Mesenchymal stem cell (in vitro differentiated cells and primary cell): ENCODE measurements at regions not wholly inside any gene's neighbourhood (a gene's known extent, or its start where the extent isn't known, plus 50 kb on each side); places are given as distances from the start of the nearest gene placed in this dataset.

ENCODE experiments used
- DNase-seq: peaks from one replicate; pipeline ENCODE4 v3.0.0-alpha.2; 2013
- H2AFZ ChIP-seq: one replicate; pipeline ENCODE4 v1.6.1; 2013; ENCODE audit warnings: low read depth, mild to moderate bottlenecking, control low read depth, inconsistent platforms, low read length, moderate library complexity
- H2AK5ac ChIP-seq: 2 replicates; pipeline ENCODE4 v1.6.1; 2013; ENCODE audit warnings: low read length, moderate library complexity, mild to moderate bottlenecking, inconsistent platforms; ENCODE audit not compliant: severe bottlenecking
- H2BK120ac ChIP-seq: one replicate; pipeline ENCODE4 v1.6.1; 2013; ENCODE audit warnings: low read depth, mild to moderate bottlenecking, inconsistent platforms, low read length, moderate library complexity
- H2BK12ac ChIP-seq, 2 experiments: one replicate each; pipeline ENCODE4 v1.6.1; 2013; ENCODE audit warnings: inconsistent platforms in 2 of 2, low read length in 2 of 2, mild to moderate bottlenecking in 2 of 2, moderate library complexity in 2 of 2, control low read depth in 1 of 2
- H2BK15ac ChIP-seq: one replicate; pipeline ENCODE4 v1.6.1; 2013; ENCODE audit warnings: mild to moderate bottlenecking, low read depth, inconsistent platforms; ENCODE audit not compliant: poor library complexity, severe bottlenecking
- H2BK5ac ChIP-seq: 2 replicates; pipeline ENCODE4 v1.6.1; 2013; ENCODE audit warnings: low read depth, mild to moderate bottlenecking, low read length, control low read depth, inconsistent platforms; ENCODE audit not compliant: poor library complexity, severe bottlenecking
- H3K14ac ChIP-seq, 2 experiments: one replicate each; pipeline ENCODE4 v1.6.1; 2013; ENCODE audit warnings: inconsistent platforms in 2 of 2, low read length in 2 of 2, control low read depth in 1 of 2, mild to moderate bottlenecking in 1 of 2, moderate library complexity in 1 of 2
- H3K18ac ChIP-seq, 2 experiments: one replicate each; pipeline ENCODE4 v1.6.1; 2013; ENCODE audit warnings: inconsistent platforms in 2 of 2, low read length in 2 of 2, control low read depth in 1 of 2, low read depth in 1 of 2, mild to moderate bottlenecking in 1 of 2
- H3K23ac ChIP-seq, 2 experiments: one replicate each; pipeline ENCODE4 v1.6.1; 2013; ENCODE audit warnings: inconsistent platforms in 2 of 2, low read length in 2 of 2, mild to moderate bottlenecking in 2 of 2, moderate library complexity in 2 of 2, control low read depth in 1 of 2
- H3K27ac ChIP-seq: 2 replicates; pipeline ENCODE4 v1.5.1; 2013; ENCODE audit warnings: mild to moderate bottlenecking, moderate library complexity, low read length, control low read depth, inconsistent platforms; ENCODE audit not compliant: poor library complexity, severe bottlenecking
- H3K27me3 ChIP-seq, 2 experiments: 2 replicates each; pipeline versions ENCODE4 v1.6.1 to v1.7.0; 2013; ENCODE audit warnings: low read length in 2 of 2, mild to moderate bottlenecking in 2 of 2, moderate library complexity in 2 of 2, control low read depth in 1 of 2, inconsistent platforms in 1 of 2; ENCODE audit not compliant: control insufficient read depth in 1 of 2, insufficient read depth in 1 of 2
- H3K36me3 ChIP-seq, 2 experiments: 2 replicates each; pipeline versions ENCODE4 v1.6.1 to v1.7.0; 2013; ENCODE audit warnings: low read length in 2 of 2, control low read depth in 1 of 2, inconsistent platforms in 1 of 2, low read depth in 1 of 2, mild to moderate bottlenecking in 1 of 2; ENCODE audit not compliant: insufficient read depth in 2 of 2, control insufficient read depth in 1 of 2
- H3K4ac ChIP-seq, 2 experiments: one replicate each; pipeline ENCODE4 v1.6.1; 2013; ENCODE audit warnings: inconsistent platforms in 2 of 2, low read length in 2 of 2, mild to moderate bottlenecking in 2 of 2, moderate library complexity in 2 of 2, control low read depth in 1 of 2, low read depth in 1 of 2
- H3K4me1 ChIP-seq: 2 replicates; pipeline ENCODE4 v1.6.1; 2013; ENCODE audit warnings: low read depth, low read length, control low read depth; ENCODE audit not compliant: control insufficient read depth, insufficient read depth
- H3K4me2 ChIP-seq: 2 replicates; pipeline ENCODE4 v1.6.1; 2013; ENCODE audit warnings: low read length, mild to moderate bottlenecking, inconsistent platforms; ENCODE audit not compliant: poor library complexity, severe bottlenecking
- H3K4me3 ChIP-seq, 2 experiments: 2 replicates each; pipeline versions ENCODE4 v1.5.1 to v1.7.0; 2013; ENCODE audit warnings: low read length in 2 of 2, mild to moderate bottlenecking in 2 of 2, control low read depth in 1 of 2, low read depth in 1 of 2; ENCODE audit not compliant: insufficient read depth in 1 of 2
- H3K79me1 ChIP-seq: replicated peaks from 2 replicates; pipeline ENCODE4 v1.6.1; 2013; ENCODE audit warnings: mild to moderate bottlenecking, control low read depth, low read length, inconsistent platforms; ENCODE audit not compliant: poor library complexity, severe bottlenecking
- H3K9ac ChIP-seq: 2 replicates; pipeline ENCODE4 v1.7.0; 2013; ENCODE audit warnings: mild to moderate bottlenecking, low read length, moderate library complexity
- H3K9me3 ChIP-seq: 2 replicates; pipeline ENCODE4 v1.7.0; 2013; ENCODE audit warnings: mild to moderate bottlenecking, low read length; ENCODE audit not compliant: control insufficient read depth
- H4K8ac ChIP-seq: one replicate; pipeline ENCODE4 v1.6.1; 2013; ENCODE audit warnings: inconsistent platforms, mild to moderate bottlenecking, low read length, moderate library complexity
- H4K91ac ChIP-seq: one replicate; pipeline ENCODE4 v1.6.1; 2013; ENCODE audit warnings: mild to moderate bottlenecking, low read length, inconsistent platforms
- WGBS: methylation state at CpG from one replicate; pipeline ENCODE4 v1.1.7; 2013; ENCODE audit warnings: mixed read lengths; 5-methylcytosine and 5-hydroxymethylcytosine counted together

GRCh38 chr5:112660359-112660758 lies 77.3 kb upstream of the APC start:
- Histone ChIP-seq H3K27ac (no peak overlapping the region), H3K9me3 (peaks cover 15% of the 10 kb centered on the region), H3K18ac (no peak overlapping the region), H3K4me3 (no peak overlapping the region), H2AK5ac (no peak overlapping the region), H3K79me1 (no peaks in the 10 kb centered on the region), H3K4ac (no peak overlapping the region), H3K36me3 (no peaks in the 10 kb centered on the region), H4K91ac (no peak overlapping the region), H3K4me1 (no peaks in the 10 kb centered on the region), H3K27me3 (no peaks in the 10 kb centered on the region), H3K14ac (no peak overlapping the region), H3K23ac (no peak overlapping the region), H2AFZ (no peak overlapping the region), H2BK5ac (no peak overlapping the region), H2BK120ac (no peak overlapping the region), H3K4me2 (no peak overlapping the region), H2BK12ac (no peak overlapping the region), H3K9ac (no peak overlapping the region), H4K8ac (no peak overlapping the region), H2BK15ac (no peak overlapping the region)
- no peak for DNase-seq
- 100% methylated on average over 1 of the region's 1 CpG for WGBS

- Histone ChIP-seq H3K27ac (no peak overlapping the region), H4K8ac (no peak overlapping the region), H3K9ac (no peak overlapping the region), H4K91ac (no peak overlapping the region), H2BK5ac (no peak overlapping the region), H3K14ac (no peak overlapping the region), H3K79me1 (no peaks in the 10 kb centered on the region), H3K4ac (no peak overlapping the region), H3K9me3 (peaks cover 15% of the 10 kb centered on the region), H3K18ac (no peak overlapping the region), H2BK120ac (no peak overlapping the region), H2AK5ac (no peak overlapping the region), H3K23ac (no peak overlapping the region), H3K36me3 (no peaks in the 10 kb centered on the region), H3K4me2 (no peak overlapping the region), H3K4me3 (no peak overlapping the region), H2BK15ac (no peak overlapping the region), H3K27me3 (no peaks in the 10 kb centered on the region), H2BK12ac (no peak overlapping the region), H3K4me1 (no peaks in the 10 kb centered on the region), H2AFZ (no peak overlapping the region)
- WGBS, result 100% methylated on average over 2 of the region's 3 CpGs
- DNase-seq, result no peak
Measured at GRCh38 chr5:112663146-112663545, 74.5 kb upstream of the APC start.

- Histone ChIP-seq H3K23ac (no peak overlapping the region), H3K79me1 (no peaks in the 10 kb centered on the region), H4K8ac (no peak overlapping the region), H2BK120ac (no peak overlapping the region), H2BK15ac (no peak overlapping the region), H3K36me3 (no peaks in the 10 kb centered on the region), H3K9me3 (no peaks in the 10 kb centered on the region), H3K18ac (no peak overlapping the region), H3K4me1 (no peaks in the 10 kb centered on the region), H3K14ac (no peak overlapping the region), H3K4ac (no peak overlapping the region), H2BK5ac (no peak overlapping the region), H3K4me2 (no peak overlapping the region), H2AK5ac (no peak overlapping the region), H3K27ac (no peak overlapping the region), H3K4me3 (no peak overlapping the region), H4K91ac (no peak overlapping the region), H2BK12ac (no peak overlapping the region), H3K27me3 (no peaks in the 10 kb centered on the region), H2AFZ (no peak overlapping the region), H3K9ac (no peak overlapping the region)
- DNase-seq, result peak; percentile 79
- 46% methylated on average over 4 of the region's 4 CpGs for WGBS
Measured at GRCh38 chr5:112668016-112668415, 69.7 kb upstream of the APC start.

- Histone ChIP-seq H2AFZ (no peak overlapping the region), H3K4ac (no peak overlapping the region), H4K91ac (no peak overlapping the region), H2BK120ac (no peak overlapping the region), H3K27me3 (no peaks in the 10 kb centered on the region), H3K23ac (no peak overlapping the region), H3K4me3 (no peak overlapping the region), H2AK5ac (no peak overlapping the region), H3K4me1 (no peaks in the 10 kb centered on the region), H3K9ac (no peak overlapping the region), H4K8ac (no peak overlapping the region), H2BK15ac (no peak overlapping the region), H3K9me3 (no peaks in the 10 kb centered on the region), H2BK5ac (no peak overlapping the region), H3K79me1 (no peaks in the 10 kb centered on the region), H3K36me3 (no peaks in the 10 kb centered on the region), H3K18ac (no peak overlapping the region), H3K14ac (no peak overlapping the region), H3K4me2 (no peak overlapping the region), H3K27ac (no peak overlapping the region), H2BK12ac (no peak overlapping the region)
- DNase-seq, result no peak
- WGBS, result 100% methylated on average over 2 of the region's 3 CpGs
Measured at GRCh38 chr5:112668911-112669310, 68.8 kb upstream of the APC start.
